ENCODE measurements at regions not wholly inside any gene's neighbourhood (a gene's known extent, or its start where the extent isn't known, plus 50 kb on each side); places are given as distances from the start of the nearest gene placed in this dataset.

GRCh38 chr5:143741421-143741820 is 70.5 kb upstream of the HMHB1 start:
- Mint-ChIP-seq H3K9me3 (no peaks in the 10 kb centered on the region), H3K27ac (no peak overlapping the region), H3K4me1 (ENCODE audit: low read depth) (peaks cover 5% of the 10 kb centered on the region), H3K27me3 (peaks cover 1% of the 10 kb centered on the region), H3K4me3 (no peak overlapping the region), H3K36me3 (no peaks in the 10 kb centered on the region)
- DNase-seq: no peak
- intact Hi-C loops (cut with micrococcal nuclease): no loop called here
- POLR2A ChIA-PET: no interaction called here
- CTCF ChIA-PET: interaction anchor here (1.7 kb wide), 1 partner anchor 83 kb away, joined by 9 read pairs; no protein-coding TSS in a partner anchor

- no peak overlapping the region for H3K4me3 Mint-ChIP-seq
- no peaks in the 10 kb centered on the region for H3K36me3 Mint-ChIP-seq
- POLR2A ChIA-PET: no interaction called here
- peaks cover 5% of the 10 kb centered on the region for H3K4me1 Mint-ChIP-seq (ENCODE audit: low read depth)
- H3K27ac Mint-ChIP-seq: no peak overlapping the region
- intact Hi-C loops (cut with micrococcal nuclease): no loop called here
- CTCF ChIA-PET: interaction anchor here (1.7 kb wide), 1 partner anchor 83 kb away, joined by 9 read pairs; no protein-coding TSS in a partner anchor
- no peaks in the 10 kb centered on the region for H3K9me3 Mint-ChIP-seq
- DNase-seq: no peak
- H3K27me3 Mint-ChIP-seq: peaks cover under 1% of the 10 kb centered on the region
Observed at GRCh38 chr5:143740956-143741355, 71.0 kb upstream of the HMHB1 start.

- no peak for DNase-seq
- H3K9me3 Mint-ChIP-seq: no peaks in the 10 kb centered on the region
- H3K27me3 Mint-ChIP-seq: no peaks in the 10 kb centered on the region
- H3K36me3 Mint-ChIP-seq: no peaks in the 10 kb centered on the region
- peaks cover 5% of the 10 kb centered on the region for H3K4me1 Mint-ChIP-seq (ENCODE audit: low read depth)
- no peak overlapping the region for H3K27ac Mint-ChIP-seq
- ChIA-PET POLR2A (no interaction called here), CTCF (no interaction called here)
- H3K4me3 Mint-ChIP-seq: no peak overlapping the region
- intact Hi-C loops (cut with micrococcal nuclease): no loop called here
Observed at GRCh38 chr5:143739746-143740145, 72.2 kb upstream of the HMHB1 start.

GRCh38 chr5:143738417-143739401 is 73.3 kb upstream of the HMHB1 start:
- intact Hi-C loops (cut with micrococcal nuclease): no loop called here
- no peak for DNase-seq
- no peaks in the 10 kb centered on the region for H3K9me3 Mint-ChIP-seq
- peaks cover 5% of the 10 kb centered on the region for H3K4me1 Mint-ChIP-seq (ENCODE audit: low read depth)
- ChIA-PET POLR2A (no interaction called here), CTCF (no interaction called here)
- H3K4me3 Mint-ChIP-seq: no peak overlapping the region
- no peak overlapping the region for H3K27ac Mint-ChIP-seq
- no peaks in the 10 kb centered on the region for H3K27me3 Mint-ChIP-seq
- no peaks in the 10 kb centered on the region for H3K36me3 Mint-ChIP-seq

- CTCF ChIA-PET: no interaction called here
- DNase-seq: no peak
- POLR2A ChIA-PET: no interaction called here
- Mint-ChIP-seq H3K36me3 (no peaks in the 10 kb centered on the region), H3K27ac (no peak overlapping the region), H3K4me3 (no peak overlapping the region), H3K27me3 (no peaks in the 10 kb centered on the region), H3K9me3 (no peaks in the 10 kb centered on the region), H3K4me1 (ENCODE audit: low read depth) (peaks cover 5% of the 10 kb centered on the region)
- intact Hi-C loops (cut with micrococcal nuclease): no loop called here
Observed at GRCh38 chr5:143737062-143737461, 74.9 kb upstream of the HMHB1 start.

GRCh38 chr5:143734456-143734780 is 77.5 kb upstream of the HMHB1 start:
- Mint-ChIP-seq H3K4me3 (no peak overlapping the region), H3K27me3 (peaks cover 3% of the 10 kb centered on the region), H3K36me3 (no peaks in the 10 kb centered on the region), H3K9me3 (no peaks in the 10 kb centered on the region), H3K4me1 (ENCODE audit: low read depth) (no peaks in the 10 kb centered on the region), H3K27ac (no peak overlapping the region)
- ChIA-PET POLR2A (no interaction called here), CTCF (no interaction called here)
- intact Hi-C loops (cut with micrococcal nuclease): no loop called here
- DNase-seq: no peak

GRCh38 chr5:143733665-143734455 is 78.1 kb upstream of the HMHB1 start:
- no peaks in the 10 kb centered on the region for H3K36me3 Mint-ChIP-seq
- H3K4me3 Mint-ChIP-seq: no peak overlapping the region
- CTCF ChIA-PET: no interaction called here
- no peak for DNase-seq
- H3K9me3 Mint-ChIP-seq: no peaks in the 10 kb centered on the region
- no peaks in the 10 kb centered on the region for H3K4me1 Mint-ChIP-seq (ENCODE audit: low read depth)
- peaks cover 4% of the 10 kb centered on the region for H3K27me3 Mint-ChIP-seq
- no peak overlapping the region for H3K27ac Mint-ChIP-seq
- intact Hi-C loops (cut with micrococcal nuclease): no loop called here
- POLR2A ChIA-PET: interaction anchor here (0.6 kb wide), 1 partner anchor 340 kb away, joined by 3 read pairs; no protein-coding TSS in a partner anchor

- intact Hi-C loops (cut with micrococcal nuclease): no loop called here
- ChIA-PET POLR2A (no interaction called here), CTCF (no interaction called here)
- no peaks in the 10 kb centered on the region for H3K36me3 Mint-ChIP-seq
- peaks cover 4% of the 10 kb centered on the region for H3K27me3 Mint-ChIP-seq
- no peak for DNase-seq
- H3K4me3 Mint-ChIP-seq: no peak overlapping the region
- H3K27ac Mint-ChIP-seq: no peak overlapping the region
- H3K9me3 Mint-ChIP-seq: no peaks in the 10 kb centered on the region
- H3K4me1 Mint-ChIP-seq (ENCODE audit: low read depth): no peaks in the 10 kb centered on the region
Observed at GRCh38 chr5:143732402-143732801, 79.6 kb upstream of the HMHB1 start.

- no peak overlapping the region for H3K4me3 Mint-ChIP-seq
- peaks cover 4% of the 10 kb centered on the region for H3K9me3 Mint-ChIP-seq
- intact Hi-C loops (cut with micrococcal nuclease): no loop called here
- H3K27ac Mint-ChIP-seq: no peak overlapping the region
- peaks cover 6% of the 10 kb centered on the region for H3K27me3 Mint-ChIP-seq
- ChIA-PET CTCF (interaction anchor here (0.6 kb wide), 2 partner anchors 677 to 1324 kb away, joined by 3 to 4 read pairs; no protein-coding TSS in a partner anchor), POLR2A (no interaction called here)
- no peaks in the 10 kb centered on the region for H3K4me1 Mint-ChIP-seq (ENCODE audit: low read depth)
- H3K36me3 Mint-ChIP-seq: peaks cover 3% of the 10 kb centered on the region
- no peak for DNase-seq
Observed at GRCh38 chr5:143730112-143730801, 81.7 kb upstream of the HMHB1 start.

GRCh38 chr5:143729334-143729946 is 82.5 kb upstream of the HMHB1 start:
- H3K4me1 Mint-ChIP-seq (ENCODE audit: low read depth): no peaks in the 10 kb centered on the region
- intact Hi-C loops (cut with micrococcal nuclease): no loop called here
- H3K4me3 Mint-ChIP-seq: no peak overlapping the region
- H3K9me3 Mint-ChIP-seq: peaks cover 11% of the 10 kb centered on the region
- DNase-seq: no peak
- H3K27ac Mint-ChIP-seq: no peak overlapping the region
- H3K36me3 Mint-ChIP-seq: peaks cover 6% of the 10 kb centered on the region
- CTCF ChIA-PET: no interaction called here
- H3K27me3 Mint-ChIP-seq: peaks cover 6% of the 10 kb centered on the region
- POLR2A ChIA-PET: no interaction called here

- DNase-seq: no peak
- peaks cover 19% of the 10 kb centered on the region for H3K9me3 Mint-ChIP-seq
- POLR2A ChIA-PET: no interaction called here
Observed at GRCh38 chr5:143723159-143723558, 88.8 kb upstream of the HMHB1 start.

GRCh38 chr5:143721925-143722324 is 90.0 kb upstream of the HMHB1 start:
- CTCF ChIA-PET: no interaction called here

More at GRCh38 chr5:143723159-143723558, 88.8 kb upstream of the HMHB1 start:
- Mint-ChIP-seq H3K36me3 (peaks cover 6% of the 10 kb centered on the region), H3K27ac (no peak overlapping the region), H3K27me3 (peaks cover 2% of the 10 kb centered on the region), H3K4me1 (ENCODE audit: low read depth) (no peaks in the 10 kb centered on the region), H3K4me3 (no peak overlapping the region)
- CTCF ChIA-PET: no interaction called here
- intact Hi-C loops (cut with micrococcal nuclease): no loop called here

More at GRCh38 chr5:143721925-143722324, 90.0 kb upstream of the HMHB1 start:
- DNase-seq: no peak
- Mint-ChIP-seq H3K9me3 (peaks cover 19% of the 10 kb centered on the region), H3K36me3 (peaks cover 6% of the 10 kb centered on the region), H3K4me3 (no peak overlapping the region), H3K4me1 (ENCODE audit: low read depth) (no peaks in the 10 kb centered on the region), H3K27me3 (peaks cover 2% of the 10 kb centered on the region), H3K27ac (no peak overlapping the region)
- intact Hi-C loops (cut with micrococcal nuclease): no loop called here
- POLR2A ChIA-PET: interaction anchor here (0.6 kb wide), 1 partner anchor 28 kb away, joined by 3 read pairs; no protein-coding TSS in a partner anchor
